C4-2B (cell line): ENCODE measurements at regions not wholly inside any gene's neighbourhood (a gene's known extent, or its start where the extent isn't known, plus 50 kb on each side); places are given as distances from the start of the nearest gene placed in this dataset.

ENCODE experiments used
- CTCF ChIP-seq: fragments of 450-650 bp; conservative IDR thresholded peaks from 2 replicates; pipeline ENCODE4 v1.5.1; 2017; ENCODE audit warnings: mild to moderate bottlenecking
- ZFX ChIP-seq: fragments of 450-650 bp; IDR thresholded peaks from 2 replicates; pipeline ENCODE4 v1.6.1; 2017

- no peak for TF ChIP-seq CTCF
- TF ChIP-seq ZFX = no peak
These were observed 61.9 kb upstream of the PTPRZ1 start for GRCh38 chr7:121810831-121811672.
